H9 (cell line): ENCODE measurements at regions not wholly inside any gene's neighbourhood (a gene's known extent, or its start where the extent isn't known, plus 50 kb on each side); places are given as distances from the start of the nearest gene placed in this dataset.

Source experiments
- DNase-seq: peaks from one replicate; pipeline ENCODE4 v3.0.0-alpha.2; 2017
- H2AFZ ChIP-seq: one replicate; pipeline ENCODE4 v1.6.1; 2013; ENCODE audit warnings: mild to moderate bottlenecking, low read length, control low read depth, moderate library complexity
- H2AK5ac ChIP-seq: 2 replicates; pipeline ENCODE4 v1.6.1; 2013; ENCODE audit warnings: low read length, control low read depth, mixed read lengths; ENCODE audit not compliant: insufficient read length
- H2BK120ac ChIP-seq: one replicate; pipeline ENCODE4 v1.6.1; 2013; ENCODE audit warnings: low read depth, mild to moderate bottlenecking, low read length, control low read depth, inconsistent platforms; ENCODE audit not compliant: poor library complexity, severe bottlenecking
- H2BK12ac ChIP-seq: 2 replicates; pipeline ENCODE4 v1.6.1; 2013; ENCODE audit warnings: low read length, control low read depth, mixed read lengths, low read depth; ENCODE audit not compliant: insufficient read length
- H2BK15ac ChIP-seq: 2 replicates; pipeline ENCODE4 v1.6.1; 2013; ENCODE audit warnings: low read depth, low read length, control low read depth
- H2BK20ac ChIP-seq: one replicate; pipeline ENCODE4 v1.6.1; 2013; ENCODE audit warnings: low read depth, mild to moderate bottlenecking, low read length, control low read depth, inconsistent platforms; ENCODE audit not compliant: poor library complexity, severe bottlenecking
- H2BK5ac ChIP-seq: 2 replicates; pipeline ENCODE4 v1.6.1; 2013; ENCODE audit warnings: low read length, control low read depth, mixed read lengths; ENCODE audit not compliant: insufficient read length
- H3K14ac ChIP-seq: 2 replicates; pipeline ENCODE4 v1.6.1; 2013; ENCODE audit warnings: low read length, control low read depth; ENCODE audit not compliant: insufficient read depth
- H3K18ac ChIP-seq: 2 replicates; pipeline ENCODE4 v1.6.1; 2013; ENCODE audit warnings: low read depth, mild to moderate bottlenecking, mixed read lengths, low read length, control low read depth; ENCODE audit not compliant: insufficient read length
- H3K23ac ChIP-seq: 2 replicates; pipeline ENCODE4 v1.6.1; 2013; ENCODE audit warnings: low read length, control low read depth, mixed read lengths, low read depth; ENCODE audit not compliant: insufficient read length
- H3K23me2 ChIP-seq: 2 replicates; pipeline ENCODE4 v1.6.1; 2013; ENCODE audit warnings: low read depth, mild to moderate bottlenecking, mixed read lengths, low read length, control low read depth; ENCODE audit not compliant: insufficient read length, poor library complexity, severe bottlenecking
- H3K27ac ChIP-seq: 2 replicates; pipeline ENCODE4 v1.5.1; 2013; ENCODE audit warnings: low read length, control low read depth, mixed read lengths, low read depth; ENCODE audit not compliant: insufficient read length
- H3K27me3 ChIP-seq: 2 replicates; pipeline ENCODE4 v1.6.1; 2013; ENCODE audit warnings: low read length, control low read depth, inconsistent platforms; ENCODE audit not compliant: insufficient read depth
- H3K4ac ChIP-seq: 2 replicates; pipeline ENCODE4 v1.6.1; 2013; ENCODE audit warnings: low read depth, mild to moderate bottlenecking, control low read depth, inconsistent platforms, low read length, moderate library complexity
- H3K4me1 ChIP-seq: 2 replicates; pipeline ENCODE4 v1.6.1; 2013; ENCODE audit warnings: low read length, control low read depth, inconsistent platforms; ENCODE audit not compliant: insufficient read depth
- H3K4me2 ChIP-seq: 2 replicates; pipeline ENCODE4 v1.6.1; 2013; ENCODE audit warnings: low read length, control low read depth, mixed read lengths; ENCODE audit not compliant: insufficient read length, insufficient read depth
- H3K56ac ChIP-seq: 2 replicates; pipeline ENCODE4 v1.6.1; 2013; ENCODE audit warnings: low read depth, mild to moderate bottlenecking, mixed read lengths, low read length, control low read depth; ENCODE audit not compliant: insufficient read length
- H3K79me1 ChIP-seq: 2 replicates; pipeline ENCODE4 v1.6.1; 2013; ENCODE audit warnings: low read depth, mild to moderate bottlenecking, moderate library complexity, low read length, control low read depth, inconsistent platforms; ENCODE audit not compliant: insufficient read depth, poor library complexity, severe bottlenecking
- H3K79me2 ChIP-seq: 2 replicates; pipeline ENCODE4 v1.6.1; 2013; ENCODE audit warnings: low read length, control low read depth, inconsistent platforms; ENCODE audit not compliant: insufficient read depth
- H3K9ac ChIP-seq: 2 replicates; pipeline ENCODE4 v1.6.1; 2013; ENCODE audit warnings: low read length, control low read depth, mixed read lengths; ENCODE audit not compliant: insufficient read length; ENCODE audit errors: extremely low read depth
- H3K9me3 ChIP-seq: one replicate; pipeline ENCODE4 v1.6.1; 2013; ENCODE audit warnings: low read depth, low read length, inconsistent platforms; ENCODE audit not compliant: control insufficient read depth
- H3T11ph ChIP-seq: one replicate; pipeline ENCODE4 v1.6.1; 2013; ENCODE audit warnings: mild to moderate bottlenecking, low read length, control low read depth, inconsistent platforms
- H4K20me1 ChIP-seq: one replicate; pipeline ENCODE4 v1.6.1; 2013; ENCODE audit not compliant: control insufficient read depth, insufficient read length, insufficient read depth
- H4K5ac ChIP-seq: 2 replicates; pipeline ENCODE4 v1.6.1; 2013; ENCODE audit warnings: low read depth, mild to moderate bottlenecking, mixed read lengths, low read length, control low read depth; ENCODE audit not compliant: insufficient read length
- H4K8ac ChIP-seq: replicated peaks from 2 replicates; pipeline ENCODE4 v1.6.1; 2013; ENCODE audit warnings: low read length, control low read depth, mixed read lengths, low read depth; ENCODE audit not compliant: insufficient read length
- H4K91ac ChIP-seq: 2 replicates; pipeline ENCODE4 v1.6.1; 2013; ENCODE audit warnings: low read depth, mild to moderate bottlenecking, moderate library complexity, mixed read lengths, low read length, control low read depth; ENCODE audit not compliant: insufficient read length
- H3K27ac Mint-ChIP-seq, 3 experiments: 2 replicates in 2 of 3; 3 replicates in 1 of 3; pipeline ENCODE4 v1.8.0; 2020 to 2021; ENCODE audit warnings: mixed read lengths in 3 of 3, mild to moderate bottlenecking in 1 of 3, moderate library complexity in 1 of 3
- H3K27me3 Mint-ChIP-seq: 2 replicates; pipeline ENCODE4 v1.8.0; 2021; ENCODE audit warnings: low read depth, mild to moderate bottlenecking, moderate library complexity, mixed read lengths
- H3K36me3 Mint-ChIP-seq, 3 experiments: 2 replicates in 2 of 3; 3 replicates in 1 of 3; pipeline ENCODE4 v1.8.0; 2020 to 2021; ENCODE audit warnings: low read depth in 3 of 3, mixed read lengths in 3 of 3; ENCODE audit not compliant: insufficient read depth in 1 of 3
- H3K4me1 Mint-ChIP-seq, 2 experiments: 2 replicates each; pipeline ENCODE4 v1.8.0; 2020; ENCODE audit warnings: mixed read lengths in 2 of 2
- H3K4me3 Mint-ChIP-seq, 2 experiments: 2 replicates in 1 of 2; 3 replicates in 1 of 2; pipeline ENCODE4 v1.8.0; 2020 to 2021; ENCODE audit warnings: mild to moderate bottlenecking in 2 of 2, mixed read lengths in 2 of 2, moderate library complexity in 1 of 2
- H3K9me3 Mint-ChIP-seq, 2 experiments: 2 replicates in 1 of 2; 3 replicates in 1 of 2; pipeline ENCODE4 v1.8.0; 2020; ENCODE audit warnings: mild to moderate bottlenecking in 2 of 2, mixed read lengths in 2 of 2, moderate library complexity in 1 of 2
- WGBS: extraction: QIAGEN DNeasy Blood & Tissue Kit; methylation state at CpG from one replicate; pipeline ENCODE4 v1.1.7; 2013; ENCODE audit warnings: missing lambda C conversion rate, low lambda C conversion rate, mixed read lengths; ENCODE audit not compliant: insufficient read length; ENCODE audit errors: extremely low coverage; 5-methylcytosine and 5-hydroxymethylcytosine counted together
- TF ChIP-seq, protein P1 (sequence below): fragments of 200-600 bp; sonication (generic); conservative IDR thresholded peaks from 3 replicates; pipeline ENCODE4 v1.8.0; 2021; ENCODE audit warnings: antibody characterized with exemption, mild to moderate bottlenecking

DNA sequence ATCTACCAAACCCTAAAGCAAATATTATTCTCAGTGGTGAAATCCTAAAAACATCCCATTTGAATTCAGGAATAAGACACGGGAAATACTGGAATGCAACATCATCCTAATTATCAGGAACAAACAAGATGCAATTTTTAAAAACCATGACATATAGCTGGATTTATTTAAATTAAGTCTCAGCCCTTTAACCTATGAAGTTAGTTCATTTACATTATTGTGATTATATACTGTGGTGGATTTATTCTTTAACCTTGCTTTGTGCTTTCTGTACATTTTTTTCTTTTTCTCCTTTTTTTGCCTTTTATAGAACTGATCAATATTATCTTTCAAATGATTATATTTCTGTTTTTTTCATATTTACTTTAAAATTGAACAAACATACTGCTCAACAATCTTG, 59.8 kb upstream of the ARMC2 start:
- Histone ChIP-seq H4K5ac (no peak overlapping the region), H3T11ph (no peak overlapping the region), H3K9ac (no peak overlapping the region), H3K4ac (no peak overlapping the region), H2BK120ac (no peak overlapping the region), H3K23ac (no peak overlapping the region), H3K4me1 (no peaks in the 10 kb centered on the region), H3K14ac (no peak overlapping the region), H3K9me3 (no peaks in the 10 kb centered on the region), H3K56ac (no peak overlapping the region), H4K8ac (no peak overlapping the region), H2BK15ac (no peak overlapping the region), H3K18ac (no peak overlapping the region), H4K91ac (no peak overlapping the region), H2BK5ac (no peak overlapping the region), H2BK12ac (no peak overlapping the region), H3K27ac (no peak overlapping the region), H4K20me1 (no peaks in the 10 kb centered on the region), H3K79me1 (no peaks in the 10 kb centered on the region), H2AK5ac (no peak overlapping the region), H3K23me2 (no peaks in the 10 kb centered on the region), H3K4me2 (no peak overlapping the region), H2AFZ (no peak overlapping the region), H3K79me2 (no peaks in the 10 kb centered on the region), H3K27me3 (no peaks in the 10 kb centered on the region), H2BK20ac (no peak overlapping the region)
- TF ChIP-seq, protein P1, sequence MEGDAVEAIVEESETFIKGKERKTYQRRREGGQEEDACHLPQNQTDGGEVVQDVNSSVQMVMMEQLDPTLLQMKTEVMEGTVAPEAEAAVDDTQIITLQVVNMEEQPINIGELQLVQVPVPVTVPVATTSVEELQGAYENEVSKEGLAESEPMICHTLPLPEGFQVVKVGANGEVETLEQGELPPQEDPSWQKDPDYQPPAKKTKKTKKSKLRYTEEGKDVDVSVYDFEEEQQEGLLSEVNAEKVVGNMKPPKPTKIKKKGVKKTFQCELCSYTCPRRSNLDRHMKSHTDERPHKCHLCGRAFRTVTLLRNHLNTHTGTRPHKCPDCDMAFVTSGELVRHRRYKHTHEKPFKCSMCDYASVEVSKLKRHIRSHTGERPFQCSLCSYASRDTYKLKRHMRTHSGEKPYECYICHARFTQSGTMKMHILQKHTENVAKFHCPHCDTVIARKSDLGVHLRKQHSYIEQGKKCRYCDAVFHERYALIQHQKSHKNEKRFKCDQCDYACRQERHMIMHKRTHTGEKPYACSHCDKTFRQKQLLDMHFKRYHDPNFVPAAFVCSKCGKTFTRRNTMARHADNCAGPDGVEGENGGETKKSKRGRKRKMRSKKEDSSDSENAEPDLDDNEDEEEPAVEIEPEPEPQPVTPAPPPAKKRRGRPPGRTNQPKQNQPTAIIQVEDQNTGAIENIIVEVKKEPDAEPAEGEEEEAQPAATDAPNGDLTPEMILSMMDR: no peak
- peaks cover 0 to 5% (median 0%) of the 10 kb centered on the region in 3 experiments; a peak in 2 of 7 replicates for H3K36me3 Mint-ChIP-seq
- H3K27me3 Mint-ChIP-seq: peaks cover 12% of the 10 kb centered on the region
- no peak for DNase-seq
- no CpG with 5 or more reads among the region's 1 CpG for WGBS
- no peaks in the 10 kb centered on the region for H3K4me1 Mint-ChIP-seq
- no peak overlapping the region for H3K4me3 Mint-ChIP-seq
- peaks cover 12 to 13% of the 10 kb centered on the region in 2 experiments; a peak in 4 of 5 replicates for H3K9me3 Mint-ChIP-seq
- H3K27ac Mint-ChIP-seq: no peak overlapping the region
